ENCODE measurements at regions not wholly inside any gene's neighbourhood (a gene's known extent, or its start where the extent isn't known, plus 50 kb on each side); places are given as distances from the start of the nearest gene placed in this dataset.
"Not testable (repeated sequence)": the region's sequence is repeated elsewhere in the genome, so short reads cannot be mapped to it uniquely, and the experiment has no call there.

GRCh38 chr1:219560856-219561255 lies 52.0 kb downstream of the ZC3H11B start:
- H3K9me3 ChIP-seq (ENCODE audit: control insufficient read depth, low read length, poor library complexity, severe bottlenecking): no peaks in the 10 kb centered on the region
- DNase-seq: no peak
- no peak for ATAC-seq
- H3K4me3 Mint-ChIP-seq: no peak overlapping the region
- H3K4me1 Mint-ChIP-seq: no peaks in the 10 kb centered on the region
- no peak overlapping the region for H3K27ac Mint-ChIP-seq
- H3K36me3 Mint-ChIP-seq (ENCODE audit: low read depth): no peaks in the 10 kb centered on the region
- no peaks in the 10 kb centered on the region for H3K27me3 Mint-ChIP-seq

- Mint-ChIP-seq H3K4me1 (no peaks in the 10 kb centered on the region), H3K27me3 (no peaks in the 10 kb centered on the region), H3K27ac (no peak overlapping the region), H3K36me3 (ENCODE audit: low read depth) (no peaks in the 10 kb centered on the region), H3K4me3 (no peak overlapping the region)
- ATAC-seq: no peak
- DNase-seq: no peak
- no peaks in the 10 kb centered on the region for H3K9me3 ChIP-seq (ENCODE audit: control insufficient read depth, low read length, poor library complexity, severe bottlenecking)
These were observed 53.0 kb downstream of the ZC3H11B start for GRCh38 chr1:219559899-219560298.

GRCh38 chr1:219555806-219556205 lies 57.1 kb downstream of the ZC3H11B start:
- ATAC-seq: no peak
- H3K4me3 Mint-ChIP-seq: no peak overlapping the region
- DNase-seq: no peak
- H3K9me3 ChIP-seq (ENCODE audit: control insufficient read depth, low read length, poor library complexity, severe bottlenecking): no peaks in the 10 kb centered on the region
- no peaks in the 10 kb centered on the region for H3K4me1 Mint-ChIP-seq
- no peaks in the 10 kb centered on the region for H3K27me3 Mint-ChIP-seq
- H3K36me3 Mint-ChIP-seq (ENCODE audit: low read depth): no peaks in the 10 kb centered on the region
- no peak overlapping the region for H3K27ac Mint-ChIP-seq

- ATAC-seq: no peak
- DNase-seq: no peak
- no peaks in the 10 kb centered on the region for H3K4me1 Mint-ChIP-seq
- no peaks in the 10 kb centered on the region for H3K27me3 Mint-ChIP-seq
- H3K4me3 Mint-ChIP-seq: no peak overlapping the region
- no peaks in the 10 kb centered on the region for H3K36me3 Mint-ChIP-seq (ENCODE audit: low read depth)
- H3K27ac Mint-ChIP-seq: no peak overlapping the region
- no peaks in the 10 kb centered on the region for H3K9me3 ChIP-seq (ENCODE audit: control insufficient read depth, low read length, poor library complexity, severe bottlenecking)
These were observed 57.7 kb downstream of the ZC3H11B start for GRCh38 chr1:219555031-219555692.

GRCh38 chr1:219553934-219554502 lies 58.9 kb downstream of the ZC3H11B start:
- H3K9me3 ChIP-seq (ENCODE audit: control insufficient read depth, low read length, poor library complexity, severe bottlenecking): no peaks in the 10 kb centered on the region
- Mint-ChIP-seq H3K27ac (no peak overlapping the region), H3K4me3 (no peak overlapping the region), H3K4me1 (no peaks in the 10 kb centered on the region), H3K27me3 (no peaks in the 10 kb centered on the region), H3K36me3 (ENCODE audit: low read depth) (no peaks in the 10 kb centered on the region)
- no peak for ATAC-seq
- no peak for DNase-seq

GRCh38 chr1:219550201-219550600 lies 62.7 kb downstream of the ZC3H11B start:
- no peak overlapping the region for H3K4me3 Mint-ChIP-seq
- DNase-seq: no peak
- ATAC-seq: no peak
- no peak overlapping the region for H3K27ac Mint-ChIP-seq
- H3K27me3 Mint-ChIP-seq: no peaks in the 10 kb centered on the region
- no peaks in the 10 kb centered on the region for H3K4me1 Mint-ChIP-seq
- H3K36me3 Mint-ChIP-seq (ENCODE audit: low read depth): no peaks in the 10 kb centered on the region
- H3K9me3 ChIP-seq (ENCODE audit: control insufficient read depth, low read length, poor library complexity, severe bottlenecking): no peaks in the 10 kb centered on the region

- Mint-ChIP-seq H3K4me3 (no peak overlapping the region), H3K27me3 (no peaks in the 10 kb centered on the region), H3K4me1 (no peaks in the 10 kb centered on the region), H3K36me3 (ENCODE audit: low read depth) (no peaks in the 10 kb centered on the region), H3K27ac (no peak overlapping the region)
- H3K9me3 ChIP-seq (ENCODE audit: control insufficient read depth, low read length, poor library complexity, severe bottlenecking): no peaks in the 10 kb centered on the region
- no peak for DNase-seq
- no peak for ATAC-seq
These were observed 63.7 kb downstream of the ZC3H11B start for GRCh38 chr1:219549215-219549614.

GRCh38 chr1:219548386-219548785 lies 64.5 kb downstream of the ZC3H11B start:
- H3K27me3 Mint-ChIP-seq: no peaks in the 10 kb centered on the region
- H3K9me3 ChIP-seq (ENCODE audit: control insufficient read depth, low read length, poor library complexity, severe bottlenecking): no peaks in the 10 kb centered on the region
- H3K36me3 Mint-ChIP-seq (ENCODE audit: low read depth): no peaks in the 10 kb centered on the region
- H3K27ac Mint-ChIP-seq: no peak overlapping the region
- H3K4me3 Mint-ChIP-seq: no peak overlapping the region
- no peaks in the 10 kb centered on the region for H3K4me1 Mint-ChIP-seq
- ATAC-seq (no peak), DNase-seq (no peak)

- H3K9me3 ChIP-seq (ENCODE audit: control insufficient read depth, low read length, poor library complexity, severe bottlenecking); H3K4me1 Mint-ChIP-seq; H3K27me3 Mint-ChIP-seq; DNase-seq; H3K27ac Mint-ChIP-seq; H3K4me3 Mint-ChIP-seq; ATAC-seq; H3K36me3 Mint-ChIP-seq (ENCODE audit: low read depth): not testable (repeated sequence)
These were observed 67.1 kb downstream of the ZC3H11B start for GRCh38 chr1:219545756-219546155.

- H3K36me3 Mint-ChIP-seq (ENCODE audit: low read depth): no peaks in the 10 kb centered on the region
- ATAC-seq: no peak
- H3K9me3 ChIP-seq (ENCODE audit: control insufficient read depth, low read length, poor library complexity, severe bottlenecking): no peaks in the 10 kb centered on the region
- H3K4me3 Mint-ChIP-seq: no peak overlapping the region
- H3K4me1 Mint-ChIP-seq: no peaks in the 10 kb centered on the region
- H3K27ac Mint-ChIP-seq: no peak overlapping the region
- DNase-seq: no peak
- no peaks in the 10 kb centered on the region for H3K27me3 Mint-ChIP-seq
These were observed 68.6 kb downstream of the ZC3H11B start for GRCh38 chr1:219544163-219544846.

- Mint-ChIP-seq H3K27ac (no peak overlapping the region), H3K27me3 (no peaks in the 10 kb centered on the region), H3K36me3 (ENCODE audit: low read depth) (no peaks in the 10 kb centered on the region), H3K4me3 (no peak overlapping the region), H3K4me1 (no peaks in the 10 kb centered on the region)
- no peak for ATAC-seq
- H3K9me3 ChIP-seq (ENCODE audit: control insufficient read depth, low read length, poor library complexity, severe bottlenecking): no peaks in the 10 kb centered on the region
- no peak for DNase-seq
These were observed 69.9 kb downstream of the ZC3H11B start for GRCh38 chr1:219542828-219543518.

- DNase-seq: no peak
- Mint-ChIP-seq H3K4me3 (no peak overlapping the region), H3K27me3 (no peaks in the 10 kb centered on the region), H3K27ac (no peak overlapping the region), H3K36me3 (ENCODE audit: low read depth) (no peaks in the 10 kb centered on the region), H3K4me1 (no peaks in the 10 kb centered on the region)
- no peak for ATAC-seq
- no peaks in the 10 kb centered on the region for H3K9me3 ChIP-seq (ENCODE audit: control insufficient read depth, low read length, poor library complexity, severe bottlenecking)
These were observed 71.0 kb downstream of the ZC3H11B start for GRCh38 chr1:219541946-219542345.

- Mint-ChIP-seq H3K27me3 (no peaks in the 10 kb centered on the region), H3K36me3 (ENCODE audit: low read depth) (no peaks in the 10 kb centered on the region), H3K27ac (no peak overlapping the region), H3K4me1 (no peaks in the 10 kb centered on the region), H3K4me3 (no peak overlapping the region)
- H3K9me3 ChIP-seq (ENCODE audit: control insufficient read depth, low read length, poor library complexity, severe bottlenecking): no peaks in the 10 kb centered on the region
- ATAC-seq: no peak
- no peak for DNase-seq
These were observed 73.2 kb downstream of the ZC3H11B start for GRCh38 chr1:219539645-219540254.

Measured in T-helper 17 cell (primary cell).